HuH-7.5 (cell line): ENCODE measurements at regions not wholly inside any gene's neighbourhood (a gene's known extent, or its start where the extent isn't known, plus 50 kb on each side); places are given as distances from the start of the nearest gene placed in this dataset.

Experiments
- DNase-seq: peaks from one replicate; pipeline ENCODE4 v3.0.0; 2011; ENCODE audit warnings: low spot score

DNA sequence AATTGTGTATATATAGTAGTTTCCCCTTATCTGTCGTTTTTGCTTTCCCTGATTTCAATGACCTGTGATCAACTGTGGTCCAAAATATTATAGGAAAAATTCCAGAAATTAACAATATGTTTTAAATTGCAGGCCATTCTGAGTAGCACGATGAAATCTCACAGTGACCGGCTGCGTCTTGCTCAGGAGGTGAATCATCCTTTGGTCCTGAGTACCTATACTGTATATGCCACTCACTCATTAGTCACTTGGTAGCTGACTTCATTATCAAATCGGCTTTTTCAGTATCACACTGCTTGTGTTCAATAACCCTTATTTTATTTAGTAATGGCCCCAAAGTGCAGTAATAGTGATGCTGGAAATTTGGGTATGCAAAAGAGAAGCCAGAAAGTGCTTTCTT is 728.3 kb upstream of the EYS start:
- DNase-seq = no peak

GRCh38 chr6:66429210-66429609 is 722.2 kb upstream of the EYS start:
- no peak for DNase-seq

- DNase-seq = no peak
Measured at GRCh38 chr6:66423047-66423446, 716.0 kb upstream of the EYS start.

- DNase-seq = no peak
Measured at GRCh38 chr6:66421570-66421969, 714.5 kb upstream of the EYS start.

- DNase-seq = no peak
Measured at GRCh38 chr6:66418906-66419305, 711.9 kb upstream of the EYS start.

GRCh38 chr6:66403966-66404365 is 696.9 kb upstream of the EYS start:
- DNase-seq = no peak

DNA sequence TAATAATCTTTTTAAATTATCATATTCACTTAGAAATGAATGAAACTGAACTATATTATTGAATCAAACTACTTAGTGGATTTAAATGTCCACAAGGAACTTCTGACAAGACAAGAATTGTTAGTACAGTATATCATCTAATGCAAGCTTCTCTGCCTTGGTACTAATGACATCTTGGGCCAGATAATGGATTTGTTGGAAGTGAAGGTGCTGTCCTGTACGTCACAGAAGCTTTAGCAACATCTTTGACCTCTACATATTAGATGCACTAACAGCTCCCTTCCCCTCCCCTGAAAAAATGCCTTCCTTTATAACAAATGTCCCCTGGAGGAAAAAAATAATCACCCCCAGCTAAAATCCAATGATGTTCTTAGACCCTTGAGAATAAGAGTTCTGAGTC is 695.8 kb upstream of the EYS start:
- DNase-seq = no peak

DNA sequence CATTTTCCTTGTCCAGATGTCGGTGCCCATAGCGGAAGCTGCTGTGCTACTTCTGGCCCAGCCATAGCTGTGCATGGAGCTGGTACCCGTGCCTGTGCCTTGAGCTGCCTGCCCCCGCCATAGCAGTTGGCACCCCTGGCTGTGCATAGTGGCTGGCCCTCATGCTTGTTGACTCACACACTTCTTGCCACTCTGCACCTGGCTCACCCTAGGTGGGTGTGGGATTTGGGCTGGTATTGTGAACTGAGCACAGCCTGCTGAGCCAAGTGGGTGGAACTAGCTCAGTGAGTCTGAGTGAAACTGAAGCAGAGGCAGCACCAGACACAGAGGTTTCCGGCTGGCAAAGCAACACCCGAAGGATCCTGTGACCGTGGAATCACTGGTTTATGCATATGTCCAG is 689.5 kb upstream of the EYS start:
- DNase-seq = no peak

- DNase-seq = no peak
Measured at GRCh38 chr6:66396145-66396544, 689.1 kb upstream of the EYS start.

- no peak for DNase-seq
Measured at GRCh38 chr6:66390393-66390792, 683.4 kb upstream of the EYS start.

- no peak for DNase-seq
Measured at GRCh38 chr6:66376001-66376400, 669.0 kb upstream of the EYS start.

- no peak for DNase-seq
Measured at GRCh38 chr6:66369407-66369806, 662.4 kb upstream of the EYS start.

DNA sequence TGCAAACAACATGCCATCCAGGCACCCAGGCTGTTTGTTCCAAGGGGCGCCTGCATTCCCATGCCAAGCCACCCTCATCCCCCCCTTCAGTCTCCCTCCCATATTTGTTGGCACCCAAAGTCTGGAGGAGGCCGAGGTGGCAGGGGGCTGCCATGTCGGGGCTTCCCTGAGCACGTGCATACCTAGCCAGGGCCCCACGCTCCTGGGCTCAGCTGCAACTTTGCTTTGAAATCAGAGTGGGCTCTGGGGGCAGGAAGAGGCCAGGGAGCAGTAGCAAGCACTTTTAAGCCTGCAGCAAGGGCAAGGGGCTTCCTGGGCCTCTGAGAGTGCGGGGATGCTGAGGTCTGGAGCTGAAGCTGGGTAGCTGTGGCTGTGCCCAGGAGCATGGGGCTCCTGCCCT is 655.9 kb upstream of the EYS start:
- DNase-seq = no peak

GRCh38 chr6:66361886-66362285 is 654.9 kb upstream of the EYS start:
- DNase-seq = no peak

- DNase-seq = no peak
Measured at GRCh38 chr6:66357781-66358180, 650.8 kb upstream of the EYS start.

DNA sequence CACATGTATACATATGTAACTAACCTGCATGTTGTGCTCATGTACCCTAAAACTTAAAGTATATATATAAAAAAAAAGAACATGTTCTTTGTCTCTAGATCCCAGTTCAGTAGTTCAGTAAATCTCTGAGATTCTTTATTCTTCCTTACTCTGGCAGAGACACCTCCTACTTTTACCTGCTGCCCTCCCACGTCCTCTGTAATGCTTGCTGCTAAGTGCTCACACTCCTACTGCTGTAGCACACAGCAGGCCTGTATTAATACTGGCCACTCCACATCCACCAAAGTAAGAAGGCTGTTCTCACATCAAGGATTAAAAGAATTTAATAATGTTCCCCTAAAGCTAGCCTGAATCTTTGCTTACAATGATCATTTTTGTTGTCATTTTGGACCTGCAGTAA is 648.4 kb upstream of the EYS start:
- no peak for DNase-seq

DNA sequence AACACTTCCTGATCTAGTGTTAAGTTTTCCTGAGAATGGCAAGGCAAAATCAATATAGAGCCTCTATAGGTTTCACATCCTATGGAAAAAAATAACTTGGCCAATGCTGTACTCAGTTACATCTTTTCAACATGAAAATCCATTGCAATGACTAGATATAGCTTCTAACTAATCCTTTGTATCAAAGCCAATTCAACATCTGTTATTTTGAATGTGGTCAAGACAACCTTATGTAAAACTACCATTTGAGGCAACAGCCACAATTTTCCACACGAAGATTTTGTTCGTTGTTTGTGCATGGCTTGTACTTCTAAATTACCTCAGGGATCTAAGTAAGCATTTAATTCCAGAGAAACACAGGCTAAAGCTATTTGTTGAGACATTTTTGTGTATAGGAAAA is 637.8 kb upstream of the EYS start:
- no peak for DNase-seq

DNA sequence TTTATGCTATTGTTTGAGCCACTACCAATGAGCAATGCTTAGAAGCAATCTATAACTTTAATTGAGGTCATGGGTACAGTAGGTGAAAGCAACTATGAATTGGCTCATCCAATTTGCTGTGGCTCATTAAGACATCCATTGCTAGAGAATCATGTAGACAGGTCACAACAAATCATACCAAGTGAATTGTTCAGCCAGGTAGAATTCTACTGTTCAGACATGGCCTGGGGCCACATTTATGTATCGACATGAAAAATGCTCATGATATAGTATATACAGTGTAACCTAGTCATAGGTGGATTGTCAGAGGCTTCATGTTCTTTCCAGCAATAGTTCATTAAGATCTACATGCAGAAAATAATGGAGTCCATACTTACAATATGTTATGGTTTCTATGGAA is 633.7 kb upstream of the EYS start:
- no peak for DNase-seq

GRCh38 chr6:66336176-66336575 is 629.1 kb upstream of the EYS start:
- no peak for DNase-seq

- no peak for DNase-seq
Measured at GRCh38 chr6:66328200-66328599, 621.2 kb upstream of the EYS start.

DNA sequence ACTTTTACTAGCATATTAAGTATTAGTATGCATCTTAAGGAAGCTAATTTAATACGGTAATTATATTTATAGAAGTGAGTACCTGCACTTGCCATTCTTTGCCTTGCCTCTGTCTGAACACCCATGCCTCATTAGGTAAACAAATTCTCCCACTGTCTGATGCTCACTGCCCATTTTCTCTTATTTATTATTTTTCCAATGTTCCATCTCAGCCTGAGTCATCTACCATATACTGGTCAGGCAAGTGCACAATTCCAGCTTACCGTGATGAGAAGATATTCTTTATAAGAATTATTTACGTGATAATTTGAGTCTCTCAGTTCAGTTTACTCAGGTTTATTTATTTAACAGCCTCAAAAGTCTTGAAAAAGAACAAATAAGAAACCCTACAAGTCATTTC is 619.2 kb upstream of the EYS start:
- no peak for DNase-seq

GRCh38 chr6:66321017-66321416 is 614.0 kb upstream of the EYS start:
- DNase-seq = no peak

DNA sequence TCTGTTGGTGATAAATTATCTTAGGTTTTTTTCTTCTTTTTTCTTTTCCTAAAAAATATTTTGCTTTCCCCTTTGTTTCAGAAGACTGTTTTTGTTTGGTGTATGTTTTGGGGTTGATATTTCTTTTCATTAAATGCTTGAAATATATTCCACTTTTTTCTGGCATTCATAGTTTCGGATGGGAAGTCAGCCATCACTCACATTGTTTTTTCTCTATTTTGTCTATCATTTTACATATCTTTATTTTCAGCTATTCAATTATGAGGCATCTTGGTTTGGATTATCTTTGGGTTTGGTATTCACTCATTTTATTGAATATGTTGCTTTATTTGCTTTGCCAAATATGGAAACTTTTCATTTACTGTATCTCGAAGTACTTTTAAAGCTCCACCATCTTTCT is 600.5 kb upstream of the EYS start:
- no peak for DNase-seq

DNA sequence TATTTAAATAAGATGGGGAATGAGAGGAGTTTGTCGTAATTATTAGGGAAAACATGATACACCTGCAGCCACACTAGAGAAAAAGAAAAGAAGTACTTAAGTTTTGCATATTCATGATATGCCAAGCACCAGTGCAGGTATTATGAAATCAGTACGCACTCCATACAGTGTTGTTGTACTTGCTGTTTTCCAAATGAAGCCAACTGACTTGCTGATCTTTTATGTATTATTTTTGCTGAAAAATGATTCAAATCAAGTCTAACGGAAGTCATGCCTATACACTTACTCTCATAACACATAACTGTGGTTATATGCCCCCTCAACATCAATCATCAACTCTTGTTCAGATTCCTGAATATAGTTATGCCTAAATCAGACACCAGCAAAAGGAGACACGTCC is 584.9 kb upstream of the EYS start:
- DNase-seq = no peak

- DNase-seq = no peak
Measured at GRCh38 chr6:66289889-66290288, 582.9 kb upstream of the EYS start.
